GM12878 (cell line): ENCODE measurements at regions not wholly inside any gene's neighbourhood (a gene's known extent, or its start where the extent isn't known, plus 50 kb on each side); places are given as distances from the start of the nearest gene placed in this dataset.

Experiments
- ATAC-seq: fragments of 200-7000 bp; cut with Tn5 transposase; 3 replicates; pipeline ENCODE4 v1.9.1; 2020; ENCODE audit warnings: mild to moderate bottlenecking, moderate library complexity
- BruUV-seq: library from RNA; stranded (reverse); fragments of 400-500 nt; replicated peaks from 2 replicates; lab custom pipeline; 2021; lab: Mats Ljungman, UMichigan
- CTCF ChIA-PET: fragments of 300-600 bp; sonication (Branson Sonifier 250); formaldehyde crosslinking; extraction: SDS; loops from one replicate; lab custom pipeline; 2021; ENCODE audit warnings: inconsistent platforms; lab: Yijun Ruan, JAX
- POLR2A ChIA-PET: fragments of 350-600 bp; formaldehyde crosslinking; extraction: SDS; loops from one replicate; lab custom pipeline; 2021; ENCODE audit warnings: inconsistent platforms; lab: Charles Lee
- RAD21 ChIA-PET: fragments of 300-600 bp; sonication (Branson Sonifier 250); formaldehyde crosslinking; loops from one replicate; lab custom pipeline; 2023; ENCODE audit warnings: antibody characterized with exemption; ENCODE audit not compliant: unreplicated experiment; lab: Charles Lee
- SMC1A ChIA-PET: fragments of 300-600 bp; sonication (Branson Sonifier 250); formaldehyde crosslinking; loops from one replicate; lab custom pipeline; 2023; ENCODE audit not compliant: unreplicated experiment, uncharacterized antibody; lab: Charles Lee
- DNase-seq: peaks from one replicate; pipeline ENCODE4 v3.0.0-alpha.2; 2011; ENCODE audit warnings: low read depth, low spot score
- FAIRE-seq: peaks from 3 replicates; lab custom pipeline; 2011; peaks lifted over from hg19 to GRCh38; lab: Jason Lieb, UNC
- H2AFZ ChIP-seq: 2 replicates; pipeline ENCODE4 v1.6.0; 2011; ENCODE audit warnings: low read depth, low read length, control low read depth; ENCODE audit not compliant: control insufficient read depth
- H3K27ac ChIP-seq: 2 replicates; pipeline ENCODE4 v1.5.1; 2011; ENCODE audit warnings: control low read depth; ENCODE audit not compliant: control insufficient read depth, insufficient read depth
- H3K27me3 ChIP-seq, 2 experiments: replicated peaks in 1 of 2; 2 replicates each; pipeline versions ENCODE4 v1.6.0 to v1.6.1; 2011; ENCODE audit warnings: low read length in 1 of 2; ENCODE audit not compliant: control insufficient read depth in 2 of 2, insufficient read depth in 2 of 2
- H3K36me3 ChIP-seq, 2 experiments: 2 replicates each; pipeline ENCODE4 v1.5.1; 2011; ENCODE audit warnings: low read length in 1 of 2; ENCODE audit not compliant: control insufficient read depth in 2 of 2, insufficient read depth in 2 of 2
- H3K4me1 ChIP-seq: 2 replicates; pipeline ENCODE4 v1.6.1; 2011; ENCODE audit warnings: mild to moderate bottlenecking, low read length, moderate library complexity, mixed read lengths; ENCODE audit not compliant: control insufficient read depth, insufficient read depth
- H3K4me2 ChIP-seq: 2 replicates; pipeline ENCODE4 v1.6.0; 2011; ENCODE audit warnings: control low read depth; ENCODE audit not compliant: control insufficient read depth, insufficient read depth
- H3K4me3 ChIP-seq: fragments of 200-600 bp; sonication (generic); 2 replicates; pipeline ENCODE4 v1.5.1; 2016
- H3K79me2 ChIP-seq: 2 replicates; pipeline ENCODE4 v1.6.0; 2011; ENCODE audit warnings: low read length; ENCODE audit not compliant: control insufficient read depth, insufficient read depth
- H3K9ac ChIP-seq: 2 replicates; pipeline ENCODE4 v1.8.0; 2011; ENCODE audit warnings: low read length, control low read depth, mixed read lengths; ENCODE audit not compliant: control insufficient read depth, insufficient read depth
- H3K9me3 ChIP-seq: replicated peaks from 3 replicates; pipeline ENCODE4 v1.5.1; 2011; ENCODE audit warnings: mild to moderate bottlenecking, low read length; ENCODE audit not compliant: control insufficient read depth, insufficient read depth
- H4K20me1 ChIP-seq: 2 replicates; pipeline ENCODE4 v1.6.0; 2011; ENCODE audit not compliant: control insufficient read depth, insufficient read depth
- PAX5 ChIP-seq: IDR thresholded peaks from 2 replicates; pipeline ENCODE4 v1.6.1; 2011; ENCODE audit warnings: low read depth, low read length, borderline replicate concordance
- SP1 ChIP-seq: IDR thresholded peaks from one replicate; pipeline ENCODE4 v1.6.1; 2011; ENCODE audit warnings: low read depth, low read length
- WGBS: methylation state at CpG from one replicate; pipeline ENCODE4 v1.1.6; 2016; ENCODE audit warnings: low lambda C conversion rate; ENCODE audit not compliant: insufficient replicate concordance, insufficient coverage; ENCODE audit errors: missing lambda C conversion rate; 5-methylcytosine and 5-hydroxymethylcytosine counted together
- in situ Hi-C: fragments of 300-500 bp; cut with MboI; formaldehyde crosslinking; loops from 9 replicates; pipeline ENCODE4 v1.14.3; 2018; ENCODE audit warnings: mixed read lengths
- intact Hi-C: fragments of 100-400 bp; cut with micrococcal nuclease; formaldehyde crosslinking; loops from one replicate; pipeline ENCODE4 v1.14.2; 2022; ENCODE audit not compliant: unreplicated experiment
- TF ChIP-seq, protein P1 (sequence below): fragments of 150-350 bp; IDR thresholded peaks from 2 replicates; pipeline ENCODE4 v1.6.1; 2016; ENCODE audit warnings: low read depth, low read length

DNA sequence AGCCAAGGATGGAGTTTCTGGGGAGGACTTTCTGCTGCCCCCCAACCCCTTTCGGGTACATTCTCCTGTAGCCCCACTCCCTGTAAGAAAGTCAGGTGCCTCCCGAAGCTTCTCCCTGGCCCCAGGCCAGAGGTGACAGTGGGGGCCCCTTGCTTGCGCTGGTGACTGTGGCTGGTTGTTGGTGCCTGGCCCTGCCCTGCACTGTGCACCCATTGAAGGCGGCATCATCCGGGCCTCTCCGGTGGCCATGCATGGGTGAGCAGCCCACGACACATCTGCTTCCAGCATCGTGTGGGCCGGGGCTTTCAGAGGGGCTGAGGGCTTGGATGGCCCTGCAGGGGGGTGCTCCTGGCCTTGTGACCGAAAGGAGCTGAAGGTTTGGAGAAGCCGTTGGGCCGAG, 297.0 kb downstream of the SEC14L1 start:
- CTCF ChIA-PET = interaction anchor here (0.7 to 4.1 kb wide), 4 partner anchors 9 to 106 kb away, joined by 3 to 59 read pairs (median 8); no protein-coding TSS in a partner anchor

More for the DNA sequence above, 297.0 kb downstream of the SEC14L1 start:
- ChIA-PET SMC1A (interaction anchor here (1.4 to 4.7 kb wide), 2 partner anchors 8 to 17 kb away, joined by 3 to 60 read pairs; no protein-coding TSS in a partner anchor), RAD21 (interaction anchor here (1.3 to 6.9 kb wide), 7 partner anchors 8 to 37 kb away, joined by 3 to 102 read pairs (median 52); no protein-coding TSS in a partner anchor)
- DNase-seq (no peak), ATAC-seq (no peak)
- H3K27ac ChIP-seq = peak overlapping the region; percentile 59; the same call in 1 of the 2 replicates
- 68% methylated on average over 12 of the region's 12 CpGs for WGBS
- in situ Hi-C loops = loop anchor here (25.0 kb wide), 1 partner anchor 100 kb away; no protein-coding TSS in a partner anchor
- H3K9me3 ChIP-seq = no peaks in the 10 kb centered on the region
- H2AFZ ChIP-seq = no peak overlapping the region
- BruUV-seq = no TSS peak
- intact Hi-C loops = no loop called here
- H3K4me2 ChIP-seq = no peak overlapping the region
- H3K4me1 ChIP-seq = peaks cover 95% of the 10 kb centered on the region
- peaks cover 0 to 6% of the 10 kb centered on the region in 2 experiments; a peak in 2 of 4 replicates for H3K36me3 ChIP-seq
- TF ChIP-seq PAX5 (peak; percentile 84), SP1 (no peak)
- TF ChIP-seq, protein P1, sequence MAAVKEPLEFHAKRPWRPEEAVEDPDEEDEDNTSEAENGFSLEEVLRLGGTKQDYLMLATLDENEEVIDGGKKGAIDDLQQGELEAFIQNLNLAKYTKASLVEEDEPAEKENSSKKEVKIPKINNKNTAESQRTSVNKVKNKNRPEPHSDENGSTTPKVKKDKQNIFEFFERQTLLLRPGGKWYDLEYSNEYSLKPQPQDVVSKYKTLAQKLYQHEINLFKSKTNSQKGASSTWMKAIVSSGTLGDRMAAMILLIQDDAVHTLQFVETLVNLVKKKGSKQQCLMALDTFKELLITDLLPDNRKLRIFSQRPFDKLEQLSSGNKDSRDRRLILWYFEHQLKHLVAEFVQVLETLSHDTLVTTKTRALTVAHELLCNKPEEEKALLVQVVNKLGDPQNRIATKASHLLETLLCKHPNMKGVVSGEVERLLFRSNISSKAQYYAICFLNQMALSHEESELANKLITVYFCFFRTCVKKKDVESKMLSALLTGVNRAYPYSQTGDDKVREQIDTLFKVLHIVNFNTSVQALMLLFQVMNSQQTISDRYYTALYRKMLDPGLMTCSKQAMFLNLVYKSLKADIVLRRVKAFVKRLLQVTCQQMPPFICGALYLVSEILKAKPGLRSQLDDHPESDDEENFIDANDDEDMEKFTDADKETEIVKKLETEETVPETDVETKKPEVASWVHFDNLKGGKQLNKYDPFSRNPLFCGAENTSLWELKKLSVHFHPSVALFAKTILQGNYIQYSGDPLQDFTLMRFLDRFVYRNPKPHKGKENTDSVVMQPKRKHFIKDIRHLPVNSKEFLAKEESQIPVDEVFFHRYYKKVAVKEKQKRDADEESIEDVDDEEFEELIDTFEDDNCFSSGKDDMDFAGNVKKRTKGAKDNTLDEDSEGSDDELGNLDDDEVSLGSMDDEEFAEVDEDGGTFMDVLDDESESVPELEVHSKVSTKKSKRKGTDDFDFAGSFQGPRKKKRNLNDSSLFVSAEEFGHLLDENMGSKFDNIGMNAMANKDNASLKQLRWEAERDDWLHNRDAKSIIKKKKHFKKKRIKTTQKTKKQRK = no peak
- TF ChIP-seq, all 136 proteins: peak for 1
- no peak for FAIRE-seq
- Histone ChIP-seq H3K9ac (no peak overlapping the region), H3K27me3 (no peaks in the 10 kb centered on the region), H4K20me1 (no peaks in the 10 kb centered on the region), H3K4me3 (no peak overlapping the region), H3K79me2 (peaks cover 57% of the 10 kb centered on the region)
- POLR2A ChIA-PET = interaction anchor here (2.2 to 4.2 kb wide), 4 partner anchors 9 to 36 kb away, joined by 8 to 39 read pairs (median 18); no protein-coding TSS in a partner anchor
